Lung (tissue), 11 donors: ENCODE measurements at regions not wholly inside any gene's neighbourhood (a gene's known extent, or its start where the extent isn't known, plus 50 kb on each side); places are given as distances from the start of the nearest gene placed in this dataset.

Source experiments
- ATAC-seq: fragments of 200-7000 bp; cut with Tn5 transposase; one replicate; pipeline ENCODE4 v1.9.1; 2020; ENCODE audit warnings: moderate number of reproducible peaks; ENCODE audit not compliant: insufficient read depth, low FRiP score
- DNase-seq, 3 donors: peaks; one replicate each; pipeline ENCODE4 v3.0.0-alpha.2; 2013 to 2017
- H3K27ac ChIP-seq, 2 donors: one replicate each; pipeline ENCODE4 v1.5.1; 2013; ENCODE audit warnings: mild to moderate bottlenecking in 2 of 2, moderate library complexity in 2 of 2, control low read depth in 1 of 2, inconsistent platforms in 1 of 2, low read depth in 1 of 2, low read length in 1 of 2
- H3K27me3 ChIP-seq, 3 donors: one replicate each; pipeline ENCODE4 v1.5.1; 2013; ENCODE audit warnings: low read length in 2 of 3; ENCODE audit not compliant: control insufficient read depth in 3 of 3, insufficient read depth in 3 of 3
- H3K36me3 ChIP-seq, 4 donors: one replicate each; pipeline ENCODE4 v1.5.1; 2013; ENCODE audit warnings: low read length in 4 of 4, mild to moderate bottlenecking in 1 of 4, moderate library complexity in 1 of 4; ENCODE audit not compliant: control insufficient read depth in 4 of 4, insufficient read depth in 4 of 4
- H3K4me1 ChIP-seq, 5 donors: one replicate each; pipeline ENCODE4 v1.5.1; 2013; ENCODE audit warnings: low read length in 5 of 5, mild to moderate bottlenecking in 2 of 5, moderate library complexity in 1 of 5; ENCODE audit not compliant: control insufficient read depth in 5 of 5, insufficient read depth in 5 of 5
- H3K4me3 ChIP-seq: one replicate; pipeline ENCODE4 v1.5.1; 2013; ENCODE audit warnings: mild to moderate bottlenecking, control low read depth, moderate library complexity
- H3K9ac ChIP-seq, 2 donors: one replicate each; pipeline ENCODE4 v1.5.1; 2013; ENCODE audit warnings: low read length in 2 of 2, control low read depth in 1 of 2; ENCODE audit not compliant: insufficient read depth in 1 of 2
- H3K9me3 ChIP-seq, 4 donors: one replicate each; pipeline ENCODE4 v1.5.1; 2013; ENCODE audit warnings: low read length in 3 of 4, mild to moderate bottlenecking in 1 of 4, moderate library complexity in 1 of 4; ENCODE audit not compliant: control insufficient read depth in 4 of 4, insufficient read depth in 3 of 4
- WGBS, 2 donors: extraction: QIAGEN DNeasy Blood & Tissue Kit; methylation state at CpG; one replicate each; pipeline ENCODE4 v1.1.7; 2013; 5-methylcytosine and 5-hydroxymethylcytosine counted together
- TF ChIP-seq, protein P1 (sequence below): IDR thresholded peaks from 2 replicates; pipeline ENCODE4 v1.5.1; 2012; ENCODE audit warnings: mild to moderate bottlenecking; ENCODE audit errors: control extremely low read depth, extremely low read depth
- donor health status: control.
- donor health status: control.
- donor health status: Bipolar disorder and iron deficiency.
- donor health status: healthy.
- donor health status: DM: yes; HTN: yes; CAD: no.

DNA sequence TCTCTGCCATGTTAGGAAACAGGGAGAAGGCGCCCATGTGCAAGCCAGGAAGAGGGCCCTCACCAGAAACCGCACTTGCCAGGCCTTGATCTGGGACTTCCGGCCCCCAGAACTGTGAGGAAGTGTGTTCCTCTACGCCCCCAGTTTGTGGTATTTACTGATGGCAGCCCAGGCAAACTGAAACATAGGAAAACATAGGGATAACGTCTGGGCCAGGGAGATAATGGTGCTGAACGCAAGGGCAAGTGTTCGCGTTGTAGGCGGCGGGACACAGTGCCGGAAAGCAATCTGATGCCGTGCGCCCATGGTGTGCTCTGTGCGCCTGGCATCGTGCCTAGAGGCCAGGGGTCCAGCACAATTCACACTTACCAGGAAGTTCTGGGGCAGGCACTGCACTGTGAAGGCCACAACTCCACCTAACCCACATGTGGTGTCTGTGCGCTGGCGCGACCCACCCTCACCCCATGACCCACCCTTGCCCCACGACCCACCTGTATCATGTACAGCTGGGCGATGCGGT lies 53.6 kb downstream of the ARL6IP4 start:
- no peak overlapping the region for H3K4me3 ChIP-seq
- peak overlapping the region in 1 of 2 donors; percentile 3 for H3K27ac ChIP-seq
- no peaks in the 10 kb centered on the region for H3K27me3 ChIP-seq
- H3K4me1 ChIP-seq, result peaks cover 0 to 11% (median 0%) of the 10 kb centered on the region in 5 donors
- H3K9me3 ChIP-seq, result no peaks in the 10 kb centered on the region
- H3K9ac ChIP-seq, result no peak overlapping the region
- no peak for DNase-seq
- H3K36me3 ChIP-seq, result peaks cover 0 to 17% (median 0%) of the 10 kb centered on the region in 4 donors
- ATAC-seq, result no peak
- TF ChIP-seq, protein P1, sequence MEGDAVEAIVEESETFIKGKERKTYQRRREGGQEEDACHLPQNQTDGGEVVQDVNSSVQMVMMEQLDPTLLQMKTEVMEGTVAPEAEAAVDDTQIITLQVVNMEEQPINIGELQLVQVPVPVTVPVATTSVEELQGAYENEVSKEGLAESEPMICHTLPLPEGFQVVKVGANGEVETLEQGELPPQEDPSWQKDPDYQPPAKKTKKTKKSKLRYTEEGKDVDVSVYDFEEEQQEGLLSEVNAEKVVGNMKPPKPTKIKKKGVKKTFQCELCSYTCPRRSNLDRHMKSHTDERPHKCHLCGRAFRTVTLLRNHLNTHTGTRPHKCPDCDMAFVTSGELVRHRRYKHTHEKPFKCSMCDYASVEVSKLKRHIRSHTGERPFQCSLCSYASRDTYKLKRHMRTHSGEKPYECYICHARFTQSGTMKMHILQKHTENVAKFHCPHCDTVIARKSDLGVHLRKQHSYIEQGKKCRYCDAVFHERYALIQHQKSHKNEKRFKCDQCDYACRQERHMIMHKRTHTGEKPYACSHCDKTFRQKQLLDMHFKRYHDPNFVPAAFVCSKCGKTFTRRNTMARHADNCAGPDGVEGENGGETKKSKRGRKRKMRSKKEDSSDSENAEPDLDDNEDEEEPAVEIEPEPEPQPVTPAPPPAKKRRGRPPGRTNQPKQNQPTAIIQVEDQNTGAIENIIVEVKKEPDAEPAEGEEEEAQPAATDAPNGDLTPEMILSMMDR, result no peak
- WGBS, 2 donors, result 43 to 56% methylated on average over 18 to 21 of the region's 21 CpGs

DNA sequence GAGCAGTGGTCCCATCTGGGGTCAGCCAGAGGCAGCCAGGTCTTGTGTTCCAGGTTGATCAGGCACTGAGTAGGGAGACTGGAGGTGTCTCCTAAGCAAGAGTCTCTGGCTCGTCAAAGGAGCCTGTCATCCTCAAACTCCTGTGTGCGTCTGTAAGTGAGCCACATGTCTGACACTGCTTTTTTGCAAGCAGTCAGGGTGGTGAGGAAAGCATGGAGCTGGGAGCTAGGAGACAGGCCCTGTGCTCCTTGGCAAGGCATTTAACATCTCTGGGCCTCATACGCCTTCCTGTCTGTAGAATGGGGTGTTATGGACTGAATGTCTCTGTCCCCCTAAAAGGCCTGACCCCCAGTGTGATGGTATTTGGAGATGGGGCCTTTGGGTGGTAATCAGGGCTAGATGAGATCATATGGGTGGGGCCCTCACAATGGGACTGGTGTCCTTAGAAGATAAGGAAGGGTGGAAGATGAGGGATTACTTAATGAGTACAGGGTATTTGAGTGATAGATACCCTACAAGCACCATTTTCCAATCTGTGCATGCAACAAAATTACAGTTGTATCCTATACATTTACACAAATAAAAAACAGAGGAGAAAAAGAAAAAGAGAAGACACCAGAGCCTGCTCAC lies 53.0 kb downstream of the ARL6IP4 start:
- H3K4me3 ChIP-seq, result no peak overlapping the region
- no peak for DNase-seq
- H3K4me1 ChIP-seq, result peaks cover 0 to 11% (median 0%) of the 10 kb centered on the region in 5 donors
- no peaks in the 10 kb centered on the region for H3K27me3 ChIP-seq
- H3K27ac ChIP-seq, result no peak overlapping the region
- H3K9me3 ChIP-seq, result no peaks in the 10 kb centered on the region
- ATAC-seq, result no peak
- peaks cover 0 to 15% (median 0%) of the 10 kb centered on the region in 4 donors for H3K36me3 ChIP-seq
- TF ChIP-seq, protein P1, result no peak
- H3K9ac ChIP-seq, result no peak overlapping the region
- WGBS, 2 donors, result 73 to 91% methylated on average over 3 of the region's 3 CpGs

DNA sequence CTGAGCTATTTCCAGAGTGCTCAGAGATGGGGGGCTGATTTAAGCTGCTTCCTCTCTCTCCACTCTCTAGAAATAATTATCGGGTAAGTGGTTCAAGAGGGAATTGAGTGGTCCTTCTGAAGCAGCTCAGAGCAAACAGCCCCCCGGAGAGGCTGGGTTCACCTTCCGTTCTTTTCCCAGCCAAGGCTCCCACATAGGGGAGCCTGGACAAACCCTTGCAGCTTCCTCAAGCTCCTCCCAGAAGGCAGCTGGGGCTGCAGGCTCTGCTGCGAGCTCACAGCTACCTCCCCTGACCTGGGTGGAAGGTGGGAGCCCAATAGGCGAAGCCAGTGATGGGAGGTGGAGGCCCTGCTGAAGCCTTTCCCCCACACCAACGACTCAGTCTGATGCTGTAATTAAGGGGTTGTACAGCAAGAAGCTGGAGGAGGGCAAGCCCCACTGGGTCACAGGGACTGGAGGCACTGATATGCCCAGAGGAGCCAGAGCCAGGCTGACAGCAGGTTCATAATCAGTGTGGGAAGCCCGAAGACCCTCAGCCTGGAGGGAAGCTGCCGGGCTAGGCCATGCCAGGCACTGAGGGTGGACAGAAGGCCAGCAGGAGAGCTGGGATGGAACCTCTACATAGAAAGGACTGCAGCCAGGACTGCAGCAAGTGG lies 52.4 kb downstream of the ARL6IP4 start:
- Histone ChIP-seq H3K36me3 (peaks cover 0 to 19% (median 0%) of the 10 kb centered on the region in 4 donors), H3K9me3 (no peaks in the 10 kb centered on the region), H3K4me1 (peaks cover 0 to 11% (median 0%) of the 10 kb centered on the region in 5 donors), H3K9ac (no peak overlapping the region), H3K4me3 (no peak overlapping the region), H3K27me3 (no peaks in the 10 kb centered on the region), H3K27ac (no peak overlapping the region)
- TF ChIP-seq, protein P1, result no peak
- ATAC-seq (no peak), DNase-seq (peak; percentile 28 to 74 (median 38))
- 51 to 59% methylated on average over 8 of the region's 8 CpGs for WGBS, 2 donors
